ENCODE measurements at regions not wholly inside any gene's neighbourhood (a gene's known extent, or its start where the extent isn't known, plus 50 kb on each side); places are given as distances from the start of the nearest gene placed in this dataset.

- TF ChIP-seq, protein P1, sequence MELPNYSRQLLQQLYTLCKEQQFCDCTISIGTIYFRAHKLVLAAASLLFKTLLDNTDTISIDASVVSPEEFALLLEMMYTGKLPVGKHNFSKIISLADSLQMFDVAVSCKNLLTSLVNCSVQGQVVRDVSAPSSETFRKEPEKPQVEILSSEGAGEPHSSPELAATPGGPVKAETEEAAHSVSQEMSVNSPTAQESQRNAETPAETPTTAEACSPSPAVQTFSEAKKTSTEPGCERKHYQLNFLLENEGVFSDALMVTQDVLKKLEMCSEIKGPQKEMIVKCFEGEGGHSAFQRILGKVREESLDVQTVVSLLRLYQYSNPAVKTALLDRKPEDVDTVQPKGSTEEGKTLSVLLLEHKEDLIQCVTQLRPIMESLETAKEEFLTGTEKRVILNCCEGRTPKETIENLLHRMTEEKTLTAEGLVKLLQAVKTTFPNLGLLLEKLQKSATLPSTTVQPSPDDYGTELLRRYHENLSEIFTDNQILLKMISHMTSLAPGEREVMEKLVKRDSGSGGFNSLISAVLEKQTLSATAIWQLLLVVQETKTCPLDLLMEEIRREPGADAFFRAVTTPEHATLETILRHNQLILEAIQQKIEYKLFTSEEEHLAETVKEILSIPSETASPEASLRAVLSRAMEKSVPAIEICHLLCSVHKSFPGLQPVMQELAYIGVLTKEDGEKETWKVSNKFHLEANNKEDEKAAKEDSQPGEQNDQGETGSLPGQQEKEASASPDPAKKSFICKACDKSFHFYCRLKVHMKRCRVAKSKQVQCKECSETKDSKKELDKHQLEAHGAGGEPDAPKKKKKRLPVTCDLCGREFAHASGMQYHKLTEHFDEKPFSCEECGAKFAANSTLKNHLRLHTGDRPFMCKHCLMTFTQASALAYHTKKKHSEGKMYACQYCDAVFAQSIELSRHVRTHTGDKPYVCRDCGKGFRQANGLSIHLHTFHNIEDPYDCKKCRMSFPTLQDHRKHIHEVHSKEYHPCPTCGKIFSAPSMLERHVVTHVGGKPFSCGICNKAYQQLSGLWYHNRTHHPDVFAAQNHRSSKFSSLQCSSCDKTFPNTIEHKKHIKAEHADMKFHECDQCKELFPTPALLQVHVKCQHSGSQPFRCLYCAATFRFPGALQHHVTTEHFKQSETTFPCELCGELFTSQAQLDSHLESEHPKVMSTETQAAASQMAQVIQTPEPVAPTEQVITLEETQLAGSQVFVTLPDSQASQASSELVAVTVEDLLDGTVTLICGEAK (IDR thresholded peaks at IDR 0.05): peak; percentile 87
- TF ChIP-seq, protein P1 (CRISPR knock-in tag; IDR thresholded peaks at IDR 0.05): no peak
Measured at GRCh38 chr20:1061484-1062221, 56.7 kb upstream of the PSMF1 start (continued).

Measured in HepG2 (cell line).